Activated CD8-positive, alpha-beta memory T cell treated with anti-CD3 and anti-CD28 coated beads for 4 hours (primary cell): ENCODE measurements at regions not wholly inside any gene's neighbourhood (a gene's known extent, or its start where the extent isn't known, plus 50 kb on each side); places are given as distances from the start of the nearest gene placed in this dataset.

Experiments
- DNase-seq, 2 donors: peaks; one replicate each; pipeline ENCODE4 v3.0.0-alpha.2; 2020; ENCODE audit warnings: low read depth in 2 of 2

- DNase-seq, result no peak
These were observed 181.1 kb downstream of the MYCN start for GRCh38 chr2:16121231-16121985.

GRCh38 chr2:16120591-16121180 lies 180.3 kb downstream of the MYCN start:
- DNase-seq, result no peak

GRCh38 chr2:16119741-16120140 lies 179.4 kb downstream of the MYCN start:
- no peak for DNase-seq

GRCh38 chr2:16118611-16119590 lies 178.6 kb downstream of the MYCN start:
- DNase-seq, result no peak

DNA sequence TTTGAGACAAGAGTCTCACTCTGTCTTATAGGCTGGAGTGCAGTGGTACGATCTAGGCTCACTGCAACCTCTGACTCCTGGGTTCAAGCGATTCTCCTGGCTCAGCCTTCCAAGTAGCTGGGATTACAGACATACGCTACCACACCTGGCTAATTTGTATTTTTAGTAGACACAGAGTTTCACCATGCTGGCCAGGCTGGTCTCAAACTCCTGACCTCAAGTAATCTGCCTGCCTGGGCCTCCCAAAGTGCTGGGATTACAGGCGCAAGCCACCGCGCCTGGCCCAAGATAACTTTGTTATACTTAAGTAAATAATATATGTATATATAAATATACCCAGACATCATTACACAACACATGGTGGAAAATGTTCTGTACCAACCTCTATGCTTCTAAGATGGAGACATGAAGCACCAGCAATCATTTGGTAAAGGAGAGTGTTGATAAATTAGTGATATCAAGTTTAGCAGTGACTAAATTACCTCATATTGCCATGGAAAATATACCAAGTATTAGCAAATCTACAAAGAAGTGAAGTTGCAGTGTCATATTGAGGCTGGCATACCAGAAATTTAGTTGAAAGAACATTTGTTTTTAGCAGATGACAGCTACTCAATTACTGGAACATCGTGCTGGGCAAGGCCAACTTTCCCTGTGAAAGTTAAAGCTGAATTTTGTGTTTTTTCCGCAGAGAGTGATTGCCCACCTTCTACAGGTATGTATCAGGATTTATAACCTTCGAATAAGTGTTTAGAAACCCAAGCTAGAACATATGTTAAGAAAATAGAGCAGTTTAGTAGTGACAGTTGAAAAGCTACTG lies 177.7 kb downstream of the MYCN start:
- DNase-seq, result no peak

GRCh38 chr2:16117021-16117700 lies 176.8 kb downstream of the MYCN start:
- DNase-seq, result no peak

- DNase-seq, result no peak
These were observed 175.8 kb downstream of the MYCN start for GRCh38 chr2:16115881-16116830.

GRCh38 chr2:16115291-16115690 lies 174.9 kb downstream of the MYCN start:
- no peak for DNase-seq

GRCh38 chr2:16114836-16115235 lies 174.5 kb downstream of the MYCN start:
- no peak for DNase-seq

GRCh38 chr2:16114070-16114469 lies 173.7 kb downstream of the MYCN start:
- no peak for DNase-seq

GRCh38 chr2:16113568-16113967 lies 173.2 kb downstream of the MYCN start:
- no peak for DNase-seq

DNA sequence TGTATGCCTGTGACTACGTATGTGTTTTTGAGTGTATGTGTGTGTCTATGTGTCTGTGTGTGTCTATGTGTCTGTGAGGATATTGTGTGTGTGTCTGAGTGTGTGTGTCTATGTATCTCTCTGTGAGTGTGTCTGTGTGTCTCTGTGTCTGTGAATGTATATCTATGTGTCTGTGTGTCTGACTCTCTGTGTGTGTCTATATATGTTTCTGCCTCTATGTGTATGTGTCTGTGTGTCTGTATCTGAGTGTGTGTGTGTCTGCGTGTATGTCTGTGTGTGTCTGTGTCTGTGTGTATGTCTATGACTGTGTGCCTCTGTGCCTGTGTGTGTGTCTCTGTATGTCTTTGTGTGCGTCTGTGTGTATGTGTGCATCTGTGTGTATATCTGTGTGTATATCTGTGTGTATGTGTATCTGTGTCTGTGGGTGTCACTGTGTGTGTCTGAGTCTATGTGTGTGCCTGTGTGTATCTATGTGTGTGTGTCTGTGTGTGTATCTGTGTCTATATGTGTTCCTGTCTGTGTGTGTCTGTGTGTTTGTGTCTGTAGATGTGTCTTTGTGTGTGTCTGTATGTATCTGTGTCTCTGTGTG lies 172.7 kb downstream of the MYCN start:
- DNase-seq, result no peak

DNA sequence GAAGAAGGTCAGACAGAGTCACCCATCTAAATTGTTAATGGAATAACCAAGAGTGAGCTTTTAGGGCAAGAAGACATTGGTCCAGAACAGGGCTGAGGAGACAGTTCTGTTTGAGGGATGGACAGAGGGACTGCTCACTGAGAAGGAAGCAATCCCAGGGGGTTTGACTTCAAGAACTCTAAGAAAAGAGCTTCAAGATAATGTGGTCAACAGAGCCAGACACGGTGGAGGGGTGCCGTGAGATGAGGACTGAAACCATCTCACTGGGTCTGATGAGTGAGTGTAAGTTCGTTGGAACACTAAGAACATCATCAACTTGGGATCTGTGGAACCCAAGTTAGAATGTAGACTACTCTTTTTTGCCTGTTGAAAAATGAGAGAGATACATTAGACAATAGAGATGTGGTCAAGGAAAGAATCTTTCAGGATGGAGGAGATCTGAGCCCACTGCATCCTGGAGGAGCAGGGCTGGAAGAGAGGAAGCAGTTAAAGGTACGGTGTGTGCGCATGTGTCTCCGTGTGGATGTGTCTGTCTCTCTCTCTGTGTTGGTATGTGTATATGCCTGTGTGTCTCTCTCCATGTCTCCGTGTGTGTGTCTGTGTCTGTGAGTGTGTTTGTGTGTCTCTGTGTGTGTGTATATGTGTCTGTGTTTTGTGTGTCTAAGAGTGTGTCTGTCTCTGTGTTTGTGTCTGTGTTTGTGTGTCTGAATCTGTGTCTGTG lies 172.1 kb downstream of the MYCN start:
- DNase-seq, result no peak

DNA sequence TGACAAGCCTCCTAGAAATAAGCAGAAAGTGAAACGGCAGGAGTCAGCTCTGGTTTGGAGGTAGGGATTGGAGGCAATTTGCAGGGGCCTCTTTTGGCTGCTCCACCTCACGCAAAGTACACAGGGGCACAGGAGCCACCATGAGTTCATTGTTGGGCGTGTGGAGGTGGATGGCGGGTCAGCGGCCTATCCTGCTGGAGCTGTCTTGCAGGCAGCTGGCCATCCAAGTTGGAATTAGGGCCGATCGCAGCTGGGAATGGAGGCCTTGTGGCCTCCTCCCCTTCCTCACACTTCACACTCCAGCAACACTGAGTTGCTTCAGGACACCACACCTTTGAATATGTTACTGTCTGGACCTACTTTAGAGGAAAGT lies 171.5 kb downstream of the MYCN start:
- no peak for DNase-seq

DNA sequence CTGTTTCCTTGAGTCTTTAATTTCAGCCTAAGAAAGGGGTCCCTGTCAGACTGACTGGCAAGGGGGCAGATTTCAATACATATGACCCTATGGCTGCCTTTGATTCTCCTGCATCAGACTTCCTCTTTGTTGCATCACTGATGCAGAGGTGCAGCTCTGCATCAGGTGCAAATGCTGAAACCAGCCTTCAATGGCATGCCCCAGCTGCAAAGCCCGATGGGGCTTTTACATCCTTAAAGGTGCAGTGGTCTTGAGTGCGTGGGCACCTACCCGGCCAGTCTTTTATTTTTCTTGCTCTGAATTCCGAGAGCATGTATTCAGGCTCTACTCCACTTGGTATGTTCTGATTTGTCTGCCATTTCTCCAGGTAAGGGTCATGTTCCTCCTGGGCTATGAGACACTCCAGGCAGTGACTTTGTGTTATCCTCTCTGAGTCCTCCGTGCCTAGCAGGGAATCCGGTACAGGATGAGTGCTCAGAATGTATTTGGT lies 169.5 kb downstream of the MYCN start:
- no peak for DNase-seq

DNA sequence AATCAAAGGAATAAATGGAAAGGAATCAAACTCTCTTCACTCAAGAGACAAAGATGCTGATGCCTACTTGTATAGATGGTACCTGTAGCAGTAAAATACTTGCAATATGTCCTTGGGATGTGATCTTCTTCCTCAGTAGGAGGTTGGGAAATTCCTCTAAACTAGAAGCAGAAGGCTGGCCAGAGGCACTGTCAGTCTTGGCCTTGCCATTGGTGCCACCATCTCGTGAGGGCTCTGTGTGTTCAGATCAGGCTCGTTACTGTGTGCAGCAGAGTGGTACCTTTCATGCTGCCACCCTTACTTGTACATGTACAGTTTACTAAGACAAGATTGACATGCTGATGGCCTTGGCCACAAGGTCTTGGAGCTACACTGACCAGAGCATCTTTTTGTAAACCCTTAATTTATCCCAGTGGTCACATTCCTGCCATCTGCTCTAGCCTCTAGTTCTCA lies 169.0 kb downstream of the MYCN start:
- no peak for DNase-seq

DNA sequence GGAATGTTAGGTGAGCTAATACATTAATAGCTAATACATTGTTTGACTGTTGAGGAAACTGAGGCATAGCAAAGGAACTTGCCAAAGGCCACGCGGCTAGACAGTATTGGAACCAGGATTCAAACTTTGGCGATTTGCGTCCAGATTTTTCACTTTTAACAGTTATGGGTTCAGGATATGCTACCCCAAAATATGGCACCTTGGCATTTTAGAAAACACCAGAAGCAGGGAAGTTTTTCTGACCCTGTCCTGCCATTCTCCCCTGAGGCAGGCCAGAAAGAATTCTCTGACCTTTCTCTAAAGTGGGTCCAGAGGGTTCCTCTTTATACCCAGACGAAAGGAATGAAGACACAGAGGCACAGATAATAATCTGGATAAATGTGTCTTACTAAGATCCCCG lies 166.9 kb downstream of the MYCN start:
- no peak for DNase-seq

GRCh38 chr2:16106619-16107018 lies 166.3 kb downstream of the MYCN start:
- no peak for DNase-seq
